Suprapubic skin (tissue), 3 donors: ENCODE measurements at regions not wholly inside any gene's neighbourhood (a gene's known extent, or its start where the extent isn't known, plus 50 kb on each side); places are given as distances from the start of the nearest gene placed in this dataset.

Experiments
- EP300 ChIP-seq: sonication (generic); formaldehyde crosslinking; IDR thresholded peaks from one replicate; pipeline ENCODE4 v1.6.1; 2017; ENCODE audit warnings: antibody characterized with exemption
- POLR2A ChIP-seq, 2 donors: fragments of 450-650 bp; IDR thresholded peaks; one replicate each; pipeline ENCODE4 v1.6.1; 2017; ENCODE audit warnings: antibody characterized with exemption in 2 of 2, mild to moderate bottlenecking in 2 of 2, moderate library complexity in 2 of 2
- TF ChIP-seq, protein P1 (sequence below), 2 donors: fragments of 200-600 bp in 1 of 2; fragments of 450-650 bp in 1 of 2; sonication (generic) in 1 of 2; IDR thresholded peaks; one replicate each; pipeline ENCODE4 v1.5.1; 2016 to 2019; ENCODE audit warnings: antibody characterized with exemption in 2 of 2, mild to moderate bottlenecking in 1 of 2, moderate library complexity in 1 of 2

GRCh38 chr22:49462291-49462690, 365.4 kb downstream of the BRD1 start:
- no peak for TF ChIP-seq POLR2A (IDR thresholded peaks at IDR 0.05)
- TF ChIP-seq, protein P1, sequence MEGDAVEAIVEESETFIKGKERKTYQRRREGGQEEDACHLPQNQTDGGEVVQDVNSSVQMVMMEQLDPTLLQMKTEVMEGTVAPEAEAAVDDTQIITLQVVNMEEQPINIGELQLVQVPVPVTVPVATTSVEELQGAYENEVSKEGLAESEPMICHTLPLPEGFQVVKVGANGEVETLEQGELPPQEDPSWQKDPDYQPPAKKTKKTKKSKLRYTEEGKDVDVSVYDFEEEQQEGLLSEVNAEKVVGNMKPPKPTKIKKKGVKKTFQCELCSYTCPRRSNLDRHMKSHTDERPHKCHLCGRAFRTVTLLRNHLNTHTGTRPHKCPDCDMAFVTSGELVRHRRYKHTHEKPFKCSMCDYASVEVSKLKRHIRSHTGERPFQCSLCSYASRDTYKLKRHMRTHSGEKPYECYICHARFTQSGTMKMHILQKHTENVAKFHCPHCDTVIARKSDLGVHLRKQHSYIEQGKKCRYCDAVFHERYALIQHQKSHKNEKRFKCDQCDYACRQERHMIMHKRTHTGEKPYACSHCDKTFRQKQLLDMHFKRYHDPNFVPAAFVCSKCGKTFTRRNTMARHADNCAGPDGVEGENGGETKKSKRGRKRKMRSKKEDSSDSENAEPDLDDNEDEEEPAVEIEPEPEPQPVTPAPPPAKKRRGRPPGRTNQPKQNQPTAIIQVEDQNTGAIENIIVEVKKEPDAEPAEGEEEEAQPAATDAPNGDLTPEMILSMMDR (IDR thresholded peaks at IDR 0.05): no peak
- no peak for TF ChIP-seq EP300
